ENCODE measurements at regions not wholly inside any gene's neighbourhood (a gene's known extent, or its start where the extent isn't known, plus 50 kb on each side); places are given as distances from the start of the nearest gene placed in this dataset.

DNA sequence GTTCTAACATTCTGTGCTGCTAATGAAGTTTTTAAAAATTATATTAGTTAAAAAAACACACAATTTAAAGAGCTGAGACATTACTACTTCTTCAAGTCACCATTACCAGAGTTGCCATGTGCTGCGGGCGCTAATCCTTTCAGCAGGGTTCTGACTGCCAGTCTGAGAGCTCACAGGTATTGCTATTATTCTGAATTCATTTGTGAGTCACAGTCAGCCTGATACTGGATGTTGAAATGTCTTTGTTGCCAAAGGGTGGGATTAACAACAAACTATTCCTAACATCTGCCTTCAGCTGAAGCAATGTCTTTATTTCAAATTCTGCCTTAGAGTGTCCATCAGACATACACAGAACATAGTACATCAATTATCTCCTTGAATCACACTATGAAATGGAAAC lies 197.1 kb upstream of the FGF13 start:
- TF ChIP-seq, protein P1, sequence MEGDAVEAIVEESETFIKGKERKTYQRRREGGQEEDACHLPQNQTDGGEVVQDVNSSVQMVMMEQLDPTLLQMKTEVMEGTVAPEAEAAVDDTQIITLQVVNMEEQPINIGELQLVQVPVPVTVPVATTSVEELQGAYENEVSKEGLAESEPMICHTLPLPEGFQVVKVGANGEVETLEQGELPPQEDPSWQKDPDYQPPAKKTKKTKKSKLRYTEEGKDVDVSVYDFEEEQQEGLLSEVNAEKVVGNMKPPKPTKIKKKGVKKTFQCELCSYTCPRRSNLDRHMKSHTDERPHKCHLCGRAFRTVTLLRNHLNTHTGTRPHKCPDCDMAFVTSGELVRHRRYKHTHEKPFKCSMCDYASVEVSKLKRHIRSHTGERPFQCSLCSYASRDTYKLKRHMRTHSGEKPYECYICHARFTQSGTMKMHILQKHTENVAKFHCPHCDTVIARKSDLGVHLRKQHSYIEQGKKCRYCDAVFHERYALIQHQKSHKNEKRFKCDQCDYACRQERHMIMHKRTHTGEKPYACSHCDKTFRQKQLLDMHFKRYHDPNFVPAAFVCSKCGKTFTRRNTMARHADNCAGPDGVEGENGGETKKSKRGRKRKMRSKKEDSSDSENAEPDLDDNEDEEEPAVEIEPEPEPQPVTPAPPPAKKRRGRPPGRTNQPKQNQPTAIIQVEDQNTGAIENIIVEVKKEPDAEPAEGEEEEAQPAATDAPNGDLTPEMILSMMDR (IDR thresholded peaks at IDR 0.05): no peak
- no peak for TF ChIP-seq POLR2A (IDR thresholded peaks at IDR 0.05)
